ENCODE measurements at regions not wholly inside any gene's neighbourhood (a gene's known extent, or its start where the extent isn't known, plus 50 kb on each side); places are given as distances from the start of the nearest gene placed in this dataset.

DNA sequence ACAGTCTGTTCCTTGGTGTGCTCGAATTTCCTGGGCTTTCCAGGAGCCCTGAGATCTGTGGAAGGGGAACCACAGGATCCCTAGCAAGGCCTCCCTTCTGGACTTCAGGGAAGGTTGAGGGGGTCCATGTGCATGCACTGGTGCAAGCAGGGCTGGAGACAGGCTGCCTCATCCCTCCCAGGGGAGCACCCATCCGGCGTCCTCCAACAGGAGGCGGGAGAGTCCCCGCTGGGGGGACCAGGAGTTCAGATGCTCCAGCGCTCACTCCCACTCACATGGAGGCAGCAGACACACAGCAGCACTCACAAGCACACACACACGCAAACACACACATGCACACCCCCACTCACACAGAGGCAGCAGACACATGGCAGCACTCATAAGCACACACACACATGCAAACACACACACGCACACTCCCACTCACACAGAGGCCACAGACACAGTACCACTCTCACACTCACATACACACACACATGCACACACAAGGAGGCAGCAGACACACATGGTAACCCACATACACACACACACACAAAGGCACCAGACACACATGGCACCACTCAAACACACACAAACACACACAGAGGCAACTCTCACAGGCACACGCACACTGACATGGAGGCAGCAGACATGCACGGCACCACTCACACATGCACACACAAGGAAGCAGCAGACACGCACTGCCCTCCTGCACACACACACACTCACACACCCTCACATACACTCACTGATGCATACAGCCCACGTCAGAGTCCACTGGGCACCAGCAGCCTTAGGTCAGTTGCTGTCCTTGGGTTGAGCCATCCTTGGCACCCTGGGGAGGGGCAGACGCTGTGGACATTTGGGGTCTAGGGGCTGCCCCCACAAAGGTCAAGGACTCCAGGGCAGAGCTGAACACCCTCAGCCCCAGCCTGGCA is 247.0 kb upstream of the PPP2R2D start:
- TF ChIP-seq POLR2A (IDR thresholded peaks at IDR 0.05; ENCODE audit: low read depth) (no peak), POLR2AphosphoS5 (IDR thresholded peaks at IDR 0.05) (no peak)
- TF ChIP-seq, protein P1, sequence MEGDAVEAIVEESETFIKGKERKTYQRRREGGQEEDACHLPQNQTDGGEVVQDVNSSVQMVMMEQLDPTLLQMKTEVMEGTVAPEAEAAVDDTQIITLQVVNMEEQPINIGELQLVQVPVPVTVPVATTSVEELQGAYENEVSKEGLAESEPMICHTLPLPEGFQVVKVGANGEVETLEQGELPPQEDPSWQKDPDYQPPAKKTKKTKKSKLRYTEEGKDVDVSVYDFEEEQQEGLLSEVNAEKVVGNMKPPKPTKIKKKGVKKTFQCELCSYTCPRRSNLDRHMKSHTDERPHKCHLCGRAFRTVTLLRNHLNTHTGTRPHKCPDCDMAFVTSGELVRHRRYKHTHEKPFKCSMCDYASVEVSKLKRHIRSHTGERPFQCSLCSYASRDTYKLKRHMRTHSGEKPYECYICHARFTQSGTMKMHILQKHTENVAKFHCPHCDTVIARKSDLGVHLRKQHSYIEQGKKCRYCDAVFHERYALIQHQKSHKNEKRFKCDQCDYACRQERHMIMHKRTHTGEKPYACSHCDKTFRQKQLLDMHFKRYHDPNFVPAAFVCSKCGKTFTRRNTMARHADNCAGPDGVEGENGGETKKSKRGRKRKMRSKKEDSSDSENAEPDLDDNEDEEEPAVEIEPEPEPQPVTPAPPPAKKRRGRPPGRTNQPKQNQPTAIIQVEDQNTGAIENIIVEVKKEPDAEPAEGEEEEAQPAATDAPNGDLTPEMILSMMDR (IDR thresholded peaks at IDR 0.05): no peak
